Stimulated activated CD4-positive, alpha-beta T cell treated with anti-CD3 and anti-CD28 coated beads, Interleukin-15, amount 100 ng/mL, for 48 hours (primary cell): ENCODE measurements at regions not wholly inside any gene's neighbourhood (a gene's known extent, or its start where the extent isn't known, plus 50 kb on each side); places are given as distances from the start of the nearest gene placed in this dataset.
"Not testable (repeated sequence)": the region's sequence is repeated elsewhere in the genome, so short reads cannot be mapped to it uniquely, and the experiment has no call there.

ENCODE experiments used
- DNase-seq, 2 donors: peaks; one replicate each; pipeline ENCODE4 v3.0.0-alpha.2; 2020; ENCODE audit warnings: low read depth in 2 of 2

- no peak for DNase-seq
Observed at GRCh38 chr2:208608122-208608835, 201.7 kb downstream of the PTH2R start.

- DNase-seq, result no peak
Observed at GRCh38 chr2:208609166-208609804, 202.7 kb downstream of the PTH2R start.

- DNase-seq, result not testable (repeated sequence)
Observed at GRCh38 chr2:208615675-208616074, 209.1 kb downstream of the PTH2R start.

GRCh38 chr2:208618220-208618619 lies 211.6 kb downstream of the PTH2R start:
- no peak for DNase-seq

- DNase-seq, result no peak
Observed at GRCh38 chr2:208619993-208620392, 213.4 kb downstream of the PTH2R start.

- no peak for DNase-seq
Observed at GRCh38 chr2:208620487-208620978, 213.9 kb downstream of the PTH2R start.

- no peak for DNase-seq
Observed at GRCh38 chr2:208627110-208627884, 220.7 kb downstream of the PTH2R start.

- no peak for DNase-seq
Observed at GRCh38 chr2:208627916-208628315, 221.3 kb downstream of the PTH2R start.

- DNase-seq, result no peak
Observed at GRCh38 chr2:208638059-208638458, 231.5 kb downstream of the PTH2R start.

GRCh38 chr2:208642125-208642779 lies 235.7 kb downstream of the PTH2R start:
- DNase-seq, result no peak

- no peak for DNase-seq
Observed at GRCh38 chr2:208643145-208643544, 236.6 kb downstream of the PTH2R start.

- no peak for DNase-seq
Observed at GRCh38 chr2:208645226-208645625, 238.6 kb downstream of the PTH2R start.

GRCh38 chr2:208648368-208648767 lies 241.8 kb downstream of the PTH2R start:
- no peak for DNase-seq

- no peak for DNase-seq
Observed at GRCh38 chr2:208653383-208653782, 246.8 kb downstream of the PTH2R start.

GRCh38 chr2:208654056-208654455 lies 247.5 kb downstream of the PTH2R start:
- no peak for DNase-seq

GRCh38 chr2:208657468-208657867 lies 250.9 kb downstream of the PTH2R start:
- DNase-seq, result no peak

GRCh38 chr2:208669394-208669793 lies 262.8 kb downstream of the PTH2R start:
- no peak for DNase-seq

GRCh38 chr2:208671284-208671683 lies 264.7 kb downstream of the PTH2R start:
- DNase-seq, result no peak

- DNase-seq, result no peak
Observed at GRCh38 chr2:208671886-208672680, 265.5 kb downstream of the PTH2R start.

GRCh38 chr2:208673631-208674030 lies 267.0 kb downstream of the PTH2R start:
- no peak for DNase-seq

GRCh38 chr2:208674919-208675318 lies 268.3 kb downstream of the PTH2R start:
- no peak for DNase-seq
